ENCODE measurements at regions not wholly inside any gene's neighbourhood (a gene's known extent, or its start where the extent isn't known, plus 50 kb on each side); places are given as distances from the start of the nearest gene placed in this dataset.

DNA sequence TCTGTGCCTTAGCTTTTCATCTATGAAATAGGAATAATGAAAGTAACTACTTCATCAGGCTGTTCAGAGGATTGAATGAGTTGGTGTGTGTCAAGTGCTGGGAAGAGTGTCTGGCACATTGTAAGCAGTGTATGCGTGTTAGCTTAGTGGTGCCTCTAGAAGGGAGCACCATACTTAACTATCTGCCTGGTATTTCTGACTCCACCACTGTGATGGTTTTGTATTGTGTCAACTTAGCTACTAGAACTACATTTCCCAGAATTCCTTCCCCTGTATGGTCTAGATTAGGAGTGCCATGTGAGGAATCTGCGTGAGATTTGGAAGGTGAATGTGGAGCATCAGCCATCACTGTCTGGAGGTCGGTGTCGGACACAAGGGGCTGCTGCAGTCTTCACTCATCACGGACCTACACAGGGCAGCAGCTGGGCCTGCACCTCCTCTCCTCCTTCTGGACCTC is 115.4 kb upstream of the GALNT15 start:
- TF ChIP-seq, protein P1, sequence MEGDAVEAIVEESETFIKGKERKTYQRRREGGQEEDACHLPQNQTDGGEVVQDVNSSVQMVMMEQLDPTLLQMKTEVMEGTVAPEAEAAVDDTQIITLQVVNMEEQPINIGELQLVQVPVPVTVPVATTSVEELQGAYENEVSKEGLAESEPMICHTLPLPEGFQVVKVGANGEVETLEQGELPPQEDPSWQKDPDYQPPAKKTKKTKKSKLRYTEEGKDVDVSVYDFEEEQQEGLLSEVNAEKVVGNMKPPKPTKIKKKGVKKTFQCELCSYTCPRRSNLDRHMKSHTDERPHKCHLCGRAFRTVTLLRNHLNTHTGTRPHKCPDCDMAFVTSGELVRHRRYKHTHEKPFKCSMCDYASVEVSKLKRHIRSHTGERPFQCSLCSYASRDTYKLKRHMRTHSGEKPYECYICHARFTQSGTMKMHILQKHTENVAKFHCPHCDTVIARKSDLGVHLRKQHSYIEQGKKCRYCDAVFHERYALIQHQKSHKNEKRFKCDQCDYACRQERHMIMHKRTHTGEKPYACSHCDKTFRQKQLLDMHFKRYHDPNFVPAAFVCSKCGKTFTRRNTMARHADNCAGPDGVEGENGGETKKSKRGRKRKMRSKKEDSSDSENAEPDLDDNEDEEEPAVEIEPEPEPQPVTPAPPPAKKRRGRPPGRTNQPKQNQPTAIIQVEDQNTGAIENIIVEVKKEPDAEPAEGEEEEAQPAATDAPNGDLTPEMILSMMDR (IDR thresholded peaks at IDR 0.05; ENCODE audit: borderline replicate concordance, insufficient read depth, low read depth, low read length): no peak
- no peak overlapping the region for H3K4me3 ChIP-seq (ENCODE audit: low read depth, low read length)

DNA sequence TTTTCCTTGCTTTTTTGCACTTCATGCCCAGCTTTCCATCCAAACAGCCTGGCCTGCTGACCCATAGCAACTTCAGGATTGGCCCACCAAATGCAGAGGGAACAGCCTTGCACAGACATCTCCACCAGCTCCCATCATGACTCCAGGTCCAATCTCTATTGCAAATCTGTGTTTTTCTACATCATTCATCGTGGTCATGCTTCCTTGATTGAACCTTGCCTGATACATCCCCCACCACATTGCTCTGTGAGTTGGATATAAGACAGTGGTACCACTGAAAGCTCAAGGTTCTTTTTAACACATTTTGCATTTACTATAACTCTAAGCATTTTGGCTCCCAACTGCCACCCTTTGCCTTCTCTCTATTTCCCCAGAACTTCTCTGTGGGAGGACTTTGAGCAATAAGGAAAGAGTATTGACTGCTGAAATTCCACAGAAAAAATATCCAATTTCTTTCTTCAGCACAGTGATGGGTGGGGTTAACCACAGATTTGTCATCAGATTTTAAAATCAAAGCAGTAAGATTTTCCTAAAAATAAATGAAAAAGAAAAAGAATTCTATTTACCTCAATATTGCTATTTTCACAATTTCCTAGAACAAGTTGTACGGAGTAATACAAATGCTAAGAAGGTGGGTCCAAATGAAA is 114.6 kb upstream of the GALNT15 start:
- TF ChIP-seq, protein P1 (IDR thresholded peaks at IDR 0.05; ENCODE audit: borderline replicate concordance, insufficient read depth, low read depth, low read length): no peak
- no peak overlapping the region for H3K4me3 ChIP-seq (ENCODE audit: low read depth, low read length)

GRCh38 chr3:16060358-16060852 is 114.1 kb upstream of the GALNT15 start:
- no peak overlapping the region for H3K4me3 ChIP-seq (ENCODE audit: low read depth, low read length)
- TF ChIP-seq, protein P1 (IDR thresholded peaks at IDR 0.05; ENCODE audit: borderline replicate concordance, insufficient read depth, low read depth, low read length): no peak

DNA sequence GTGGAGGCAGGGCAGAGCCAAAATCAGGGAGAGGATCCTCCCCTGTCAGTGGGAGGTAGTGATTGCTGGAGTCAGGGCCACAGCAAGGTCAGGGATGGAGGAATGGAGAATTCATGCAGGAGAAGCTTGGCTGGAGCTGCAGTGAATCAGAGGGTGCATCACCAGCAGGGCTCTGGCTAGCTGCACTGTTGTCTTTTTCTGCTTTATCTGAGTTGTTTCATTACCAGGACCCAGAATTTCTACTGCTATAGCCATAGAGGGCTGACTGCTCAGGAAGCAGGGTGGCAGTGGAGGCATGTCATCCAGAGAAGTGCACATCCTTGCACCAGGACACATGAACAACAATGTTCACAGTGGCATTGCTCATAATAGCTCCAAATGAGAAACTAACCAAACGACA is 113.5 kb upstream of the GALNT15 start:
- no peak overlapping the region for H3K4me3 ChIP-seq (ENCODE audit: low read depth, low read length)
- TF ChIP-seq, protein P1 (IDR thresholded peaks at IDR 0.05; ENCODE audit: borderline replicate concordance, insufficient read depth, low read depth, low read length): no peak

DNA sequence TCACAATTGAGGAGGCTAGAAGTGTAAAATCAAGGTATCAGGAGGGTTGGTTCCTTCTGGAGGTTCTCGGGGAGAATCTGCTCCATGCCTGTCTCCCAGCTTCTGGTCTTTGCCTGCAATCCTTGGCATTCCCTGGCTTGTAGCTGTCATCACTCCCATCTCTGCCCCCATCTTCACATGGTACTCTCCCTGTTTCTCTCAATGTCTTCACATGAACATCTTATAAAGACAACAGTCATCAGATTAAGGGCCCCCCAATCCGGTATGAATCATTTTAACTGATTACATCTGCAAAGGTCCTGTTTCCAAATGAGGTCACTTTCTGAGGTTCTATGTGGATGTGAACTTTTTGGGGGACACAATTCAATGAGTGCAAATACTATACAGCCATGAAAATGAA is 113.0 kb upstream of the GALNT15 start:
- TF ChIP-seq, protein P1 (IDR thresholded peaks at IDR 0.05; ENCODE audit: borderline replicate concordance, insufficient read depth, low read depth, low read length): no peak
- no peak overlapping the region for H3K4me3 ChIP-seq (ENCODE audit: low read depth, low read length)

DNA sequence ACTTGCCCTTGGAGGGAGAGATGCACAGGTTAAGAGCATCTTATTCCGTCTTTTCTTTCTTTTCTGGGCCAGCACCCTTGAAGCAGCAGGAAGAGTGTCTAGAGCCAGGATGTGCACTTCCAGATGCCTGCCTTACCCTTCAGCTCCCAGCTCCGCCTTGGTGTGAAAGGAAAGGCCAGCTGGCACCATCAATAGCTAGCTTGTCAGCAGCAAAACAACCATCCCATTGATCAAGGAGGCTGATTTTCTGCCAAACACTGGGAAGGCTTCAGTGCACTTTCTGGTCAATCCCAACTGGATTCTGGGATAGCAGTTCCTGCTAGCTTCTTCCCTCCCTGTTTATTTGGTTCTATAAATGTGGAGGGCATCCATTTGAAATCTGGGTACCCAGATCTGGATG is 110.9 kb upstream of the GALNT15 start:
- TF ChIP-seq, protein P1 (IDR thresholded peaks at IDR 0.05; ENCODE audit: borderline replicate concordance, insufficient read depth, low read depth, low read length): no peak
- no peak overlapping the region for H3K4me3 ChIP-seq (ENCODE audit: low read depth, low read length)
